ENCODE measurements at regions not wholly inside any gene's neighbourhood (a gene's known extent, or its start where the extent isn't known, plus 50 kb on each side); places are given as distances from the start of the nearest gene placed in this dataset.

GRCh38 chr19:31402529-31403316 lies 53.5 kb upstream of the TSHZ3 start:
- DNase-seq: no peak

DNA sequence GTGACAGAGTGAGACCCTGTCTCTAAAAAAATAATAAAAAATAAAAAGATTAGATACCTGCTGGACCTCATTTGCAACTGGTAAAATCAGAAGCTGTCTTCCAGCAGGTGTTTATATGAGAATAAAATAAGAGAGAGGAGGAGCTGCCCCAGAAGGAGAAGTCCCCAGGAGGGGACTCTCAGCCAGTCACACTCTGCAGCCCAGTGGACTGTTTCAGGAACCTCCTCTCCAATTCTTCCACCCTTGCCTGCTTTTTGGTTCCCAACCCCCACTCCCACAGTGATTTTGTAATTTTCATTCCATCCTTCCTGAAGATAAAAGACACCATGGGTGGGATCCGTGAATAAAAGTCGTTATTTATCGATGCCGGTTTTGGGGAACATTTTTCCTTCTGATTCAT lies 56.9 kb upstream of the TSHZ3 start:
- DNase-seq: no peak

DNA sequence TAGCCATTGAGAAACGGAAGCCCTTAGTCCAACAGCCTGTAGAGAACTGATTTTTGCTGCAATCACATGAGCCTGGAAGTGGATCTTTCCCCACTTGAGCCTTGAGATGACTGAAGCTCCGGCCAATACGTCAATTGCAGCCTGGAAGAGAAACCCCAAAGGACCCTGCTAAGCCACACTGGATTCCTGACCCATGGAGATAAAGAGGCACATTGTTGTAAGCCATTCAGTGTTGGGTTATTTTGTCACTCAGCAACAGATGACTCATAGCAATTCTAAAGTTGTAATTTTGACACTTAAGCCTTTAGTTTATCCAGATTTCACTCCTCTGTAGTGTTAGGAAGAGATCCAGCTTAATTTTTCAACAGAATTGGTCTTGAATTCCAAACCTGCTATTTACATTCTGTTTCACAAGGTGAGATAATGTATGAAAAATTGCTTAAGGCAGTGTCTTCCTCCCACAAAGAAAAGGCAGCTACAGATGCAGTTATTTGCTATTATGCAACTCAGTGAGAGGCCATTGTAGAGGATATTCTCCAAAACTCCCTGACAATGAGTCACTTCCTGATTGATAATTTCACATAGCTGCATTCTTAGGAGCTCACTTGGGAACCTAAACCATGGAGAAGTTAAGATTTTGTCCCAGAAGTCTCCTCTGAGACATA lies 59.4 kb upstream of the TSHZ3 start:
- no peak for DNase-seq

GRCh38 chr19:31413353-31413752 lies 64.1 kb upstream of the TSHZ3 start:
- no peak for DNase-seq

DNA sequence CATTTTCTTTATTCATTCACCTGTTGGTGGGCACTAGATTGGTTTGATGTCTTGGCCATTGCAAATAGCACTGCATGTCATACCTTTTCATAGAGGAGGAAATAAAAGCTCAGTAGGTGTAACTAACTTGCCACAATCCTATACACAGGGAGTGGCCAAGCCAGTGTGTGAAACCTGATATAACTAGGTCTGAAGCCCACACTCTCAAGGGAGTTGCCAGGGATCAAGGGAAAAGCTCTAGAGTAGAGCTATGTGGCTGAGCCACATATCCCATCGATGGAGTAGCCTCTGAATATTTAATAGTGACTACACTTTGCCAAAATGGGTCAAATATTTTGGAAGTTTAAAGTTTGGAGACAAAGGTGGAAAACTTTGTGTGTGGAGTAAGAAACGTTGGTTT lies 66.1 kb upstream of the TSHZ3 start:
- no peak for DNase-seq

DNA sequence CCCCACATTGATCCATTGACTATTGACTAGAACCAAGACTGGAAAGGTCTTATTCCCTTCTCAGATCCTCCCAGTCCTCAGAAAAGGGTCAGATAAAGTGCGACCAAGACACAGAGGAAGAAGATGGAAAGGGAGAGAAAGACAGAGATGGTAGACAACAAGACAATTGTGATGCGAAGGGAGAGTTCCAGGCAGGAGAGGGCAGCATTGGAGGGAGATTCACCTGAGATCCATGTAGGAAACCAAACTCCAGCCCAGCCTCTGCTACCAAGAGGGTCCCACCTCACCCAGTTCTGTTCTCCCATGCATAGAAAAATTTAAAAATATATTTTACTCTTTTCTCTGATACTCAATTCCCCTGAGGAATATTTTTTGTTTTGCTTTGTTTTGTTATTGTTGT lies 67.3 kb upstream of the TSHZ3 start:
- no peak for DNase-seq

- no peak for DNase-seq
Measured at GRCh38 chr19:31418055-31418454, 68.8 kb upstream of the TSHZ3 start.

GRCh38 chr19:31418692-31419430 lies 69.6 kb upstream of the TSHZ3 start:
- no peak for DNase-seq

- DNase-seq: no peak
Measured at GRCh38 chr19:31419871-31420445, 70.7 kb upstream of the TSHZ3 start.

- no peak for DNase-seq
Measured at GRCh38 chr19:31421082-31421481, 71.8 kb upstream of the TSHZ3 start.

- no peak for DNase-seq
Measured at GRCh38 chr19:31421856-31422255, 72.6 kb upstream of the TSHZ3 start.

DNA sequence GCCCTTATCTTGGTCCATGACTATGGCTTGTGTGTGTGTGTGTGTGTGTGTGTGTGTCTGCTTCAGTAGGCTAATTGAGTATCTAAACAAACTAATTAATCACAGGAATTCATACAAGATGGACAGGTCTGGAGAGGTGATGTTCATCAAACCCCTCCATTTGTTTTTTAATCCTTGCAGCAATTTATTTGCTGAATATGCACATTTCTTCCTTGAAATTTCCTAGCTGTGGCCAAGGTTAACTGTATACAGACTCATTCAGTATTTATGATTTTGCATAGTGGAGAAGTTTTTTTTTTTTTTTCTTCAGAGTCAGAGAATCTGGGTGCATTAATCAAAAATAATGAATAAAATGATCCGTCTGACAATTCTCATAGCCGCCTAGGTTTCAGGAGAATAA lies 74.7 kb upstream of the TSHZ3 start:
- no peak for DNase-seq

DNA sequence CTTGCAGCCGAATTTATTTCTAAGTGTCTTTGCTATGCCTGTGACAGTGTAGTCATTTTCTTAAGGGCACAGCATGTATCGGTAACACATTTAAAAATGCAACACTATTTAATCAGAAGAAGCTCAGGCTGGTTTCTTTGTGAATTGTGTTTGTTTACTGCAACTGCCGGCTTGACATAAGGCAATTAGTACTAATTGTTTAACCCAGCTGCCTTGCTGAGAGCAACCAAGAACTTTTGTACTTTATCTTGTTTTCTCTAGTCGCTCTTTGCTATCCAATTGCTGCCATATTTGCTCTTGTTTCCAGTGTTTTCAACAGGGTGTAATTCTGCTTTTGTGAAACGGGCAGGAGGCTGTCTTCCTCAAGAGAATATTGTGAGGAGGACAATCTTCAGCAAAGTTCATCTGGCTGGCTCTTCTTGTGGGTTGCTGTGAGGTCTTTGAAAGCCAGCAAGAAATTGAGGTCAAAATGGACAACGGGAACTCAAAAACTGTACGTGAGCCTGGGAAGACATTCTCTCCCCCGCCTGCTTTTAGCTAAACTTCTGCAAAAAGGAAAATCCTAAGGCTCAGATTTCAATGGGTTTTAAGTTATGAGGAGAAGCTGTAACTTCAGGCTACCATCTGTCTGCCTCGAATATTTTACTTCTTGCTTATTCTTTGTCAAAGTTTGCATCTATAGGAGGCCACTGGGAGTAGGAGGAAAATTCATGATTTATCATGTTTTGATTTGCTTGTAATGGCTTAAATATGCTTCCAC lies 75.8 kb upstream of the TSHZ3 start:
- DNase-seq: no peak

- DNase-seq: no peak
Measured at GRCh38 chr19:31427857-31428256, 78.6 kb upstream of the TSHZ3 start.

- DNase-seq: no peak
Measured at GRCh38 chr19:31430381-31430780, 81.1 kb upstream of the TSHZ3 start.

DNA sequence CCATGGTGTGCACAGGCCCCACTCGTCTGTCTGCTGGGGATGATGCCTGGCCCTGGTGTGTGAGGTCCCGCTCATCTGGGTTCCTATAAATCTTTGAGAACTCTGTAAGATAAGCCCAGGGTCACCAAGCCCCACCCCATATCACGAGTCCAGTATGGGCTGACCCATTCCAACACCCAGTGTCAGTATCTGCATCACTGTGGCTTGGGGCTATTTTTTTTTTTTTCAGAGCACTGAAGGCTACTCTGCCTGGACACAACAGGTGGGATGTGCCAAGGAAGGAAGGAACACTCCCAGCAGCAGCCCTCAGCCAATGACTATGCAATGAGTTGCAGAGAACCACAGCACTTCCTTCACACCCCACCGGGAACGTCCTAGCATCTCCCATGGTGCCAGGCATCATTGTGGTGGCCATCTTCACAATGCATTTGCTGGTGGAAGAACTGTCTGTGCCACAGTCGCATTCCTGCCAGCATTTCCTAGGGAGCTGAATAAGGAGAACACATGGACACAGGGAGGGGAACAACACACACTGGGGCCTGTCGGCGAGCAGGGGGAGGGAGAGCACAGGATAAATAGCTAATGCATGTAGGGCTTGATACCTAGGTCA lies 83.1 kb upstream of the TSHZ3 start:
- no peak for DNase-seq

DNA sequence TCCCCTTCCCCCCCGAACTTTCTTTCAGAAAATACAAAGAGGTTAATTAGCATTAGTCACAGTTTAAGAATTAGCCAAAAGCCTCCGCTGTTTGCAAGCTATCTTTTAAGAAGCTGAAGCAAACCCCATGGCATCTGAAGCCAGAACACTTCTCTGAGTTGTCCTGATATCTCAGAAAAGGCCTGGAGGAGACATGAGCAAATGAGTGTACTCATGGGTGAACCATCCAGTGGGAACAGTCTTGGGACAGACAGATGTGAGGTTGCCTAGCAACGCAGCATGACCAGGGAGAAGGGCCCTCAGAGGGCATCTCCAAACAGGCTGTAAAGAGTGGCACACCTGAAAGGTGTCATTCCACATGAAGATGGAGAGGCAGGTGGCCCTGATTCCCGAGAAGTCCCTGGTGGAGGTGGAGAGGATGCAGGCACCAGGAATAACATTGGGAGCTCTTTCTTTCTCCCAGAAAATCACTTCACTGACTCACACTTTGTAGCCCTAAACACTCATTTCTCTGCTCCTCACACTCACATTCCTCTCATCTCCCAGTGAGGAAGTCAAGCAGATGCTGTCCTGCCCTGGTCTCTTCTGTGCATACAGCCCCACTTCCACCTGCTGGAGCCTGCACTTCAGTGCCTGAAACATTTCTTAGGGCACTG lies 87.0 kb upstream of the TSHZ3 start:
- DNase-seq: no peak

- DNase-seq: no peak
Measured at GRCh38 chr19:31438401-31439269, 89.4 kb upstream of the TSHZ3 start.

DNA sequence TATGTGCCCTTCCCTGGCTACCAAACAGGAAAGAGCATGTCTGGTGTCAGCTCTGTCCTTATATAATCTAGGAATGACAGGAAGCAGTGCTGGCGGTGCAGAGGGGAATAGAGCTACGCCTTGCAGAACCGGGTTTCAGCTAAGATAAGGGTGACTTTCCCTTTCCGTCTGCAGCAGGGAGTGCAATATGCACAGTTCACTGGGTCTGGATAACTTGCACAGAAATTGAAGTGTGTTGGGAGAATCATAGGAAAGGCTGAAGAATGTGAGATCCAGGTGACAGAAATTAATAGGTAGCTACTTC lies 90.0 kb upstream of the TSHZ3 start:
- no peak for DNase-seq

DNA sequence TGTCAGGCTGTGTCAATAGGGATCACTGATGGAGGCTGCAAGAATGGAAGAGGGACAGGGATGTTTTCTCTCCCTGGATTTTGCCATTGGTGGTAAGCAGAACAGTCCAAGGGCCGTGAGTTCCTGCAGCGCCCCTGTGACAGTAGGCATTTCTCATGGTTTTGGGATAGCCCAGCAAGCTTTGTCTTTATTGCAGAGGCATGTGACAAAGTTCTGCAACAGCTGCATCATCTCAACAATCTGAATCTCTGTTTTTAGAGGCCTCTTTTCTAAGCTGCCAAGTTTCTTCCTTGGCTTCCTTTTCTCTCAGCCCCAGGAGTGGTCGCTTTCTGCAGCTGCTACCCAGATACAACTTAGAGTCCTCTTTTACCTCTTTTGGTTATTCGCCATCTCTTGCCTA lies 95.7 kb upstream of the TSHZ3 start:
- DNase-seq: no peak

GRCh38 chr19:31445406-31445805 lies 96.2 kb upstream of the TSHZ3 start:
- DNase-seq: no peak

Measured in RPMI8226 (cell line).